GF-D8 (cell line): ENCODE measurements at regions not wholly inside any gene's neighbourhood (a gene's known extent, or its start where the extent isn't known, plus 50 kb on each side); places are given as distances from the start of the nearest gene placed in this dataset.
A peak's percentile ranks its signal among the peaks of the same experiment; 100 is the strongest.

ENCODE experiments used
- DNase-seq: peaks from one replicate; lab custom pipeline; 2025; lab: John Stamatoyannopoulos, UW

- DNase-seq = no peak
These were observed 55.7 kb upstream of the PHACTR2 start for GRCh38 chr6:143621876-143622605.

GRCh38 chr6:143621159-143621873 is 56.4 kb upstream of the PHACTR2 start:
- no peak for DNase-seq

GRCh38 chr6:143620447-143620846 is 57.3 kb upstream of the PHACTR2 start:
- DNase-seq = no peak

GRCh38 chr6:143619824-143620401 is 57.9 kb upstream of the PHACTR2 start:
- no peak for DNase-seq

GRCh38 chr6:143616741-143617140 is 61.0 kb upstream of the PHACTR2 start:
- no peak for DNase-seq

- DNase-seq = no peak
These were observed 62.0 kb upstream of the PHACTR2 start for GRCh38 chr6:143615785-143616184.

- no peak for DNase-seq
These were observed 63.5 kb upstream of the PHACTR2 start for GRCh38 chr6:143614235-143614634.

GRCh38 chr6:143613749-143614148 is 64.0 kb upstream of the PHACTR2 start:
- no peak for DNase-seq

- DNase-seq = no peak
These were observed 65.6 kb upstream of the PHACTR2 start for GRCh38 chr6:143612186-143612585.

GRCh38 chr6:143611580-143611979 is 66.2 kb upstream of the PHACTR2 start:
- no peak for DNase-seq

- DNase-seq = no peak
These were observed 67.8 kb upstream of the PHACTR2 start for GRCh38 chr6:143609972-143610371.

GRCh38 chr6:143609501-143609900 is 68.3 kb upstream of the PHACTR2 start:
- no peak for DNase-seq

- DNase-seq = no peak
These were observed 68.9 kb upstream of the PHACTR2 start for GRCh38 chr6:143608906-143609305.

GRCh38 chr6:143607974-143608373 is 69.8 kb upstream of the PHACTR2 start:
- no peak for DNase-seq

GRCh38 chr6:143607168-143607567 is 70.6 kb upstream of the PHACTR2 start:
- DNase-seq = no peak

GRCh38 chr6:143605906-143606521 is 71.8 kb upstream of the PHACTR2 start:
- DNase-seq = no peak

GRCh38 chr6:143603455-143603854 is 74.3 kb upstream of the PHACTR2 start:
- no peak for DNase-seq

- DNase-seq = no peak
These were observed 76.3 kb upstream of the PHACTR2 start for GRCh38 chr6:143601504-143601903.

- no peak for DNase-seq
These were observed 76.9 kb upstream of the PHACTR2 start for GRCh38 chr6:143600821-143601220.

- DNase-seq = peak; percentile 80
These were observed 79.2 kb upstream of the PHACTR2 start for GRCh38 chr6:143598466-143599080.

GRCh38 chr6:143596866-143597265 is 80.9 kb upstream of the PHACTR2 start:
- no peak for DNase-seq
